NB4 (cell line): ENCODE measurements at regions not wholly inside any gene's neighbourhood (a gene's known extent, or its start where the extent isn't known, plus 50 kb on each side); places are given as distances from the start of the nearest gene placed in this dataset.

Experiments used
- CTCF ChIP-seq: IDR thresholded peaks from one replicate; pipeline ENCODE4 v1.5.1; 2012; ENCODE audit warnings: low read depth, low read length
- MYC ChIP-seq: IDR thresholded peaks from 2 replicates; pipeline ENCODE4 v1.6.1; 2011; ENCODE audit warnings: low read depth, low read length

DNA sequence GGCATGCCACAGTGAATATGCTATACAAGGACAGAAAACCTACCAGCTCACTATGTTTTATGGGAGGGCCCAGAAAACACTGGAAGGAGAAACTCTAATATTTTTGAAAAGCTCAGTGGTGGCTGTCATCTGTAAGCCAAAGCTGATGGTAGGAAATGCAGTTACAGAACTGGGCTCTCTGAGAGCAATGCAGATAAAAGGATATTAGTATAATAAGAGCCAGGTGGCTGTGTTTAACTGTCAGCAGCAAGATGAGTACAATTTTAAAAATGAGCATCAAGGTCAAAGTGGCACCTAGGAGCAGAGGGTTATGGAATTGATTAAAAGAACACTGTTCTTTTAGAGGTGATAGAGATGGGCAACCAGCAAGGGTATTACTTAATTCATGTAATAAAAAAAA, 345.0 kb downstream of the NDFIP2 start:
- TF ChIP-seq MYC (no peak), CTCF (no peak)
